ENCODE measurements at regions not wholly inside any gene's neighbourhood (a gene's known extent, or its start where the extent isn't known, plus 50 kb on each side); places are given as distances from the start of the nearest gene placed in this dataset.

GRCh38 chr4:14743172-14743571, 259.1 kb upstream of the CPEB2 start:
- no peak overlapping the region for H3K4me2 ChIP-seq (ENCODE audit: low read depth, low read length)
- no peaks in the 10 kb centered on the region for H3K27me3 ChIP-seq (replicated peaks; ENCODE audit: insufficient read depth, low read length)
- H3K79me2 ChIP-seq (ENCODE audit: low read length) = no peaks in the 10 kb centered on the region
- H3K4me3 ChIP-seq (ENCODE audit: low read length) = no peak overlapping the region
- H3F3A ChIP-seq (ENCODE audit: insufficient read depth, low read length) = no peaks in the 10 kb centered on the region
- no peaks in the 10 kb centered on the region for H3K36me3 ChIP-seq (replicated peaks; ENCODE audit: insufficient read depth, low read length)
- no peak overlapping the region for H3K9ac ChIP-seq (ENCODE audit: low read length)
- DNase-seq = no peak
- no peaks in the 10 kb centered on the region for H3K9me2 ChIP-seq (replicated peaks; ENCODE audit: insufficient read depth, low read length)
- TF ChIP-seq EZH2phosphoT487 (IDR thresholded peaks at IDR 0.05; ENCODE audit: low read length) = no peak
- no peak for TF ChIP-seq CTCF (IDR thresholded peaks at IDR 0.05; ENCODE audit: low read length)
- no peak for TF ChIP-seq EZH2 (optimal IDR thresholded peaks at IDR 0.05; ENCODE audit: low read depth, low read length)
- H4K20me1 ChIP-seq (ENCODE audit: insufficient read depth, low read length) = no peaks in the 10 kb centered on the region
- no peaks in the 10 kb centered on the region for H3K4me1 ChIP-seq (ENCODE audit: low read length)
- no peaks in the 10 kb centered on the region for H3K9me3 ChIP-seq (replicated peaks; ENCODE audit: insufficient read depth, low read length)
- no peak overlapping the region for H3K27ac ChIP-seq (ENCODE audit: low read length)
- H2AFZ ChIP-seq (ENCODE audit: low read length) = no peak overlapping the region

DNA sequence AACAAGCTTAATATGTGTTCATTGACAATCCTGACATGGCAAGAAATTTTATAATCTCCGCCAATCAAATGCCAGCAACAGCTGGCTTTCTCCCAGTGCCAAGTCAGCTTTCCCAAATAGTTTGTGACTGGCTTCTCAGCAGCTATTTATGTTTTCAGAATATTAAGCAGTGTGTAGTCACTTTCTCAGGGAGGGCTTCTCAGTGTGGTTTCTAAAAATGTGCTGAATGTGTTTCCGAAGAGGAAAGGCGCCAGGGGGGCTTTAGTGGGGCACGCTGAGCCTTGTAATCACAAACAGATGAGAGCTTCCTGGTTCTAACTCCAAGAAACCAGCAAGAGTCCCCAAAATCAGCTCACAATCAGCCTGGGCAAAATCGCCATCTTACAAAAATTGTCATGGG, 258.7 kb upstream of the CPEB2 start:
- TF ChIP-seq EZH2 (optimal IDR thresholded peaks at IDR 0.05; ENCODE audit: low read depth, low read length) = no peak
- TF ChIP-seq CTCF (IDR thresholded peaks at IDR 0.05; ENCODE audit: low read length) = no peak
- TF ChIP-seq EZH2phosphoT487 (IDR thresholded peaks at IDR 0.05; ENCODE audit: low read length) = no peak
- Histone ChIP-seq H3K4me3 (ENCODE audit: low read length) (no peak overlapping the region), H4K20me1 (ENCODE audit: insufficient read depth, low read length) (no peaks in the 10 kb centered on the region), H3K4me2 (ENCODE audit: low read depth, low read length) (no peak overlapping the region), H3K9me2 (replicated peaks; ENCODE audit: insufficient read depth, low read length) (no peaks in the 10 kb centered on the region), H3K36me3 (replicated peaks; ENCODE audit: insufficient read depth, low read length) (no peaks in the 10 kb centered on the region), H3F3A (ENCODE audit: insufficient read depth, low read length) (no peaks in the 10 kb centered on the region), H3K79me2 (ENCODE audit: low read length) (no peaks in the 10 kb centered on the region), H3K9me3 (replicated peaks; ENCODE audit: insufficient read depth, low read length) (no peaks in the 10 kb centered on the region), H3K4me1 (ENCODE audit: low read length) (no peaks in the 10 kb centered on the region), H3K27me3 (replicated peaks; ENCODE audit: insufficient read depth, low read length) (no peaks in the 10 kb centered on the region), H3K27ac (ENCODE audit: low read length) (no peak overlapping the region), H2AFZ (ENCODE audit: low read length) (no peak overlapping the region), H3K9ac (ENCODE audit: low read length) (no peak overlapping the region)
- no peak for DNase-seq

DNA sequence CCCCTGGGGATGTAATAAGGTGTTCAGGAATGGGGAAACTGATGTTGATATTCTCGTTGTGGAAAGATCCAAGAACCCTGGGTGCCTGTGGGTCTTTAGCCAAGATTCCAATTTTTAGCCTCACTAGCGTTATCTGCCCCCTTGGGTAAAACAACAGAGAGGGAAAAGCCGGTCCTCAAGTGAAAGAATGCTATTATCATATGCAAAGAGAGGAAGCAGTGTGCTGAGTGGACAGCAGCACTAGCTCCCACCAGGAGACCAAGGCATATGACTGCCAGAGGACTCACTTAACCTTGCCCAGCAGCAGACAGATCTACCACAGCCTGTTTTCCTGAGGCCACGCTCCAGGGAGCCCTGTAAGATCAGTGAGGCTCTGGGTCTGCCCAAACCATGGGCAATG, 257.9 kb upstream of the CPEB2 start:
- H3F3A ChIP-seq (ENCODE audit: insufficient read depth, low read length) = no peaks in the 10 kb centered on the region
- no peak for TF ChIP-seq CTCF (IDR thresholded peaks at IDR 0.05; ENCODE audit: low read length)
- TF ChIP-seq EZH2 (optimal IDR thresholded peaks at IDR 0.05; ENCODE audit: low read depth, low read length) = no peak
- no peak for TF ChIP-seq EZH2phosphoT487 (IDR thresholded peaks at IDR 0.05; ENCODE audit: low read length)
- H2AFZ ChIP-seq (ENCODE audit: low read length) = no peak overlapping the region
- no peaks in the 10 kb centered on the region for H3K36me3 ChIP-seq (replicated peaks; ENCODE audit: insufficient read depth, low read length)
- H3K4me3 ChIP-seq (ENCODE audit: low read length) = no peak overlapping the region
- no peaks in the 10 kb centered on the region for H3K27me3 ChIP-seq (replicated peaks; ENCODE audit: insufficient read depth, low read length)
- H3K9me2 ChIP-seq (replicated peaks; ENCODE audit: insufficient read depth, low read length) = no peaks in the 10 kb centered on the region
- H3K9me3 ChIP-seq (replicated peaks; ENCODE audit: insufficient read depth, low read length) = no peaks in the 10 kb centered on the region
- no peaks in the 10 kb centered on the region for H3K79me2 ChIP-seq (ENCODE audit: low read length)
- no peak overlapping the region for H3K27ac ChIP-seq (ENCODE audit: low read length)
- H3K4me1 ChIP-seq (ENCODE audit: low read length) = no peaks in the 10 kb centered on the region
- H3K4me2 ChIP-seq (ENCODE audit: low read depth, low read length) = no peak overlapping the region
- H3K9ac ChIP-seq (ENCODE audit: low read length) = no peak overlapping the region
- no peak for DNase-seq
- H4K20me1 ChIP-seq (ENCODE audit: insufficient read depth, low read length) = no peaks in the 10 kb centered on the region

All from MM.1S (cell line).